ACHN (cell line): ENCODE measurements at regions not wholly inside any gene's neighbourhood (a gene's known extent, or its start where the extent isn't known, plus 50 kb on each side); places are given as distances from the start of the nearest gene placed in this dataset.
"Not testable (repeated sequence)": the region's sequence is repeated elsewhere in the genome, so short reads cannot be mapped to it uniquely, and the experiment has no call there.

Experiments
- DNase-seq: peaks from one replicate; pipeline ENCODE4 v3.0.0-alpha.2; 2015
- in situ Hi-C: cut with HindIII; loops from 2 replicates; pipeline ENCODE4 v1.10.0; 2017; ENCODE audit warnings: low sequenced_read_pairs, low pct_ligation_motif_present, low pct_unique_long_range_greater_than_20kb

- DNase-seq = no peak
- in situ Hi-C loops = no loop called here
Measured at GRCh38 chr4:147090486-147090885, 144.8 kb upstream of the TTC29 start.

- no peak for DNase-seq
- in situ Hi-C loops = no loop called here
Measured at GRCh38 chr4:147093206-147093605, 147.5 kb upstream of the TTC29 start.

GRCh38 chr4:147094238-147094637 is 148.6 kb upstream of the TTC29 start:
- DNase-seq = no peak
- in situ Hi-C loops = no loop called here

- DNase-seq = peak; percentile 51
- in situ Hi-C loops = no loop called here
Measured at GRCh38 chr4:147096667-147097604, 151.3 kb upstream of the TTC29 start.

GRCh38 chr4:147101678-147102077 is 156.0 kb upstream of the TTC29 start:
- in situ Hi-C loops = no loop called here

GRCh38 chr4:147102596-147102995 is 156.9 kb upstream of the TTC29 start:
- in situ Hi-C loops = no loop called here
- DNase-seq = no peak

More at GRCh38 chr4:147101678-147102077, 156.0 kb upstream of the TTC29 start:
- DNase-seq = no peak

GRCh38 chr4:147103403-147103946 is 157.8 kb upstream of the TTC29 start:
- DNase-seq = peak; percentile 92
- in situ Hi-C loops = no loop called here

- DNase-seq = no peak
- in situ Hi-C loops = no loop called here
Measured at GRCh38 chr4:147104768-147105167, 159.1 kb upstream of the TTC29 start.

GRCh38 chr4:147108409-147108808 is 162.7 kb upstream of the TTC29 start:
- in situ Hi-C loops = no loop called here
- no peak for DNase-seq

- no peak for DNase-seq
- in situ Hi-C loops = no loop called here
Measured at GRCh38 chr4:147109800-147110199, 164.1 kb upstream of the TTC29 start.

- in situ Hi-C loops = no loop called here
Measured at GRCh38 chr4:147110473-147111367, 165.1 kb upstream of the TTC29 start.

GRCh38 chr4:147112196-147112595 is 166.5 kb upstream of the TTC29 start:
- in situ Hi-C loops = not testable (repeated sequence)

More at GRCh38 chr4:147110473-147111367, 165.1 kb upstream of the TTC29 start:
- DNase-seq = no peak

GRCh38 chr4:147117431-147117830 is 171.8 kb upstream of the TTC29 start:
- in situ Hi-C loops = no loop called here
- DNase-seq = no peak

More at GRCh38 chr4:147112196-147112595, 166.5 kb upstream of the TTC29 start:
- DNase-seq = not testable (repeated sequence)

- in situ Hi-C loops = no loop called here
- no peak for DNase-seq
Measured at GRCh38 chr4:147118528-147118927, 172.9 kb upstream of the TTC29 start.

GRCh38 chr4:147122685-147123084 is 177.0 kb upstream of the TTC29 start:
- no peak for DNase-seq
- in situ Hi-C loops = no loop called here

GRCh38 chr4:147123146-147123545 is 177.5 kb upstream of the TTC29 start:
- in situ Hi-C loops = no loop called here
- no peak for DNase-seq

GRCh38 chr4:147128787-147129186 is 183.1 kb upstream of the TTC29 start:
- in situ Hi-C loops = no loop called here
- DNase-seq = no peak

GRCh38 chr4:147129687-147130086 is 184.0 kb upstream of the TTC29 start:
- no peak for DNase-seq
- in situ Hi-C loops = no loop called here
